Stimulated activated CD4-positive, alpha-beta T cell treated with anti-CD3 and anti-CD28 coated beads, Interleukin-2, amount 100 ng/mL, for 24 hours (primary cell): ENCODE measurements at regions not wholly inside any gene's neighbourhood (a gene's known extent, or its start where the extent isn't known, plus 50 kb on each side); places are given as distances from the start of the nearest gene placed in this dataset.

Experiments
- DNase-seq, 2 donors: peaks; one replicate each; pipeline ENCODE4 v3.0.0-alpha.2; 2020

DNA sequence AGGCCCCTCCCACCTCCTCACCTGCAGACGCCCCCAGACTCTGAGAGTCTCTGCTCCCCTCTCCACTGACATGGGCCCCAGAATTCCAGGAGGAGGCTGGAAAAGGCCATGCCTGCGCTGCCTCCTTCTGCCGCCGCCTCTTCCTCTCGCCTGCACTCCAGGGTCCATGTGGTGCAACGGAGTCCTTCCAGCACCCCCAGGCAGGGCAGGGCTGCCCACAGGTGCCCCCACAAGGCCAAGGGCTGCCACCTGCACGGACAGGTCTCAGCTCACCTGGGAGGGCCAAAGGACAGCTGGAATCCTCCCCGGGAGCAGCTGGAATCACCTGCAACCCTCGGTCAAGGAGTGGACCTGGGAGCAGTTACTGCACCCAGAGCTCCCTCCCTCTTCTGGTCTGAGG lies 194.9 kb downstream of the RBFOX3 start:
- no peak for DNase-seq

DNA sequence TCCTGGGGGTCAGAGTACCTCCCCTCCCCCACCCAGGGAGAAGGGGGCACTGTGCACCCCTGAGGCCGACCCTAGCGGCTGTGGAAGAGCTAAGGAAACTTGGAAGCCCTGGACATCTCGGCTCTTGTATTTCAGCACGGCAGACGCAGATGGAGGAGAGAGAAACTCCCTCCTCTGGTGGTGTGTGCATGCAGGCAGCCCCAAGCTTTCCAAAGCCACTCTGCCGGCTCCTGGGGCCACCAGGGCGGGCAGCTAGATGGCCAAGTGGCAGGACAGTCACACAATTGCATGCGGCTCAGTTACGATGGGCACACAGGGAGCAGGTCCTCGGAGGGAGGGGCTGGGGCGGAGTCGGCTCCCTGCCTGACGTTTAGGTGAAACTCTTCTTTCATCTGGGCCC lies 195.5 kb downstream of the RBFOX3 start:
- no peak for DNase-seq

DNA sequence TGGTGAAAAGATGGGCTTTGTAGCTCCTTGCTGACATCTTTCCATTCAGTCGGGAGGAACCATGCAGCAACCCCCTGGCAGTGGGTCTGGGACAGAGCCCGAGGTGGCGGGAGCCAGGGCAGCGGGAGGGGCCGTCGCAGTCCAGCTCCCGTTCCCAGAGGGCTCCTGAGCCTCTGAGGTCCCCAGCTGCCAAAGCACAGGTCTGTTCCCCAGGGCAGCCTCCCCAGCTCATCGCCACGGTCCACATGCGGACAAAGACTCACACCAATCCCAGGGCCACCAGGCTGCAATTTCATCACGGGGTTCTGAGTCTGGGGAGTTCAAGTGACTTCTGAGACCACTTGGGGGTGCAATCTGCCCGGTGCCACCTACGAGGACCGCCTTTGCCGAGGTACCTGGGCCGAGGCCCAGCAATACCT lies 196.0 kb downstream of the RBFOX3 start:
- DNase-seq, result no peak

DNA sequence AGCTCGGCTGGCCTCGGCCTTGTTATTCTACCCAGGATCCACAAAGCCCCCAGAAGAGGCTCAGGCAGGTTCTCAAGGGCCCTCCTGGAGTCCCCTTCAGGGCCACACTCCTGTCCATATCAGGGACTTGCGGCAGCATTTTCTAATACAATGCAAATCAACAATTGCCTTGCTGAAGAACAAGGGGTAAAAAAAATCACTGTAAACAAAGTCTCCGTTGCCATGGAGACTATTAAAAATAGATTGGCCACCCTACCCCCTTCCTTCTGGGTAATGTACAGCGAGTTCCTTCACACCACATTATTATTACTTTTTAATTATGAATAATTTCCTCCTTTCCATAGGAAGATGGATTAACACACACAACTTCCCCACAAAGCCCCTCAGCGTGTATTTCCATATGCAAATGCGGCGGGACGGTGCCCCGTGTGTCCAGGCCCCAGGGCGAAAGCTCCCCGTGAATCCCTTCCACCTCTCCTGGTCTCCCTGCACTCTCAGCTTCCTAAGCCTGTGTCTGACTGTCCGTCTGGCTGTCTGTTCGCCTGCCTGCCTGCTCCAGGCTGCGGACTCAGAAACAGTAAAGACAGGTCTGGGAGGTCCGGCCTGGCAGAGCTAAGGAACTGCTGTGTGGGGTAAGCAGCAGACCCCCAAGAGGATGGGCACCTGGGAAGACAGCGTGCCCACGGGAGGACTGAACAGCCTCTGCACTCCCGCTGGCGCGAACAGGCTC lies 196.6 kb downstream of the RBFOX3 start:
- no peak for DNase-seq

DNA sequence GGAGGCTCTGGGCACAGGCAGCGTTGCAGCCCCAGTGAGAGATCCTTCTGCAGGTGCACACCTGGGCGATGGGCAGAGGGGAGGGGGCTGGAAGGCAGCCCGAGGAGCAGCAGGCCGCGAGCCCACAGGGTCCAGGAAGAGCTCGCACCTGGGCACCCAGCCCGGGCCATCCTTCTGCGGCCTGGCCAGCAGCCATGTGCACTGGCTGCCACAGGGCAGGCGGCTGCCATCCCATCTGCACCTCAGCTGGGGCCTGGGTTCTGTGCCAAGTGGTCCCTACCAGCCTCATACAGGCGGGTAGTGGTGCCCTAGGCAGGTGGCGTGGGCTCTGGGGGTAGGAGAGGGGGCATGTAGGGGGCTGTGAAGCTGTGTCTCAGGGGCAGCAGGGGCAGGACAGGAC lies 197.2 kb downstream of the RBFOX3 start:
- no peak for DNase-seq

DNA sequence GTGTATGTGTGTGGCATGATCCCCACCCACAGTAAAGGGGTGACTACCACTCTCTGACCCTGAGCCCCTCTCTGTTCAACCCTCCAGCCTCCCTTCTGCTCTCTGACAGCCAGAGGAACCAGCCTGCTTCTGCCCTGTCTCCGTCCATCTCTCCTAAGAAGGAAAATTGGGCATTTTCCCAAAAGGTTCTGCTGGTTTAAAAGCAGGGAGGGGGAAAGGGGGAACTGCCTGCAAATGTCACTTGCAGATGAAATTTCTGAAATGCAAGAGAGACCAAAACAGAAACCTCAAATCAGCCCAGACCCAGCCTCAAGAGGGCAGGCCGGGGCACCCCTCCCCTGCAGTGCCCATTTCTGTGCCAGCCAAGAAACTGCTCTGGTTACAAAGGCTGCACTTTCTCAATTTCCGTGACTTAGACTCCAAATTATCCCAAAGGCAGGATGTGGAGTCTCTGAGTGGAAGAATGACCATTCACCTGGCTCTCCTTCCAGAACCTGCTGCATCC lies 197.9 kb downstream of the RBFOX3 start:
- no peak for DNase-seq

DNA sequence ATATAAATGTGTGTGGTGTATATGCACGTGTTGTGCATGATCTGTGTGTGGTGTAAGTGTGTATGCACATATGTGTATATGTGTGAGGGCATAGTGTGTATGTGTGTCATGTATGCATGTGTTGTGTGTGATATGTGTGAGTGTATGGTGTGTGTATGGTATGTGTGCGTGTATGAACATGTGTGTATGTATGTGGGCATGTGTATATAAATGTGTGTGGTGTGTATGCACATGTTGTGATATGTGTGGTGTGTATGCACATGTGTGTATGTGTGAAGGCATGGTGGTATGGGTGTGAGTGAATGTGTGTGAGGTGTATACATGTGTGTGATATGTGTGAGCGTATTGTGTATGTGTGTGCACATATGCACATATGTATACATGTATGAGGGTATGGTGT lies 198.7 kb downstream of the RBFOX3 start:
- DNase-seq, result no peak

DNA sequence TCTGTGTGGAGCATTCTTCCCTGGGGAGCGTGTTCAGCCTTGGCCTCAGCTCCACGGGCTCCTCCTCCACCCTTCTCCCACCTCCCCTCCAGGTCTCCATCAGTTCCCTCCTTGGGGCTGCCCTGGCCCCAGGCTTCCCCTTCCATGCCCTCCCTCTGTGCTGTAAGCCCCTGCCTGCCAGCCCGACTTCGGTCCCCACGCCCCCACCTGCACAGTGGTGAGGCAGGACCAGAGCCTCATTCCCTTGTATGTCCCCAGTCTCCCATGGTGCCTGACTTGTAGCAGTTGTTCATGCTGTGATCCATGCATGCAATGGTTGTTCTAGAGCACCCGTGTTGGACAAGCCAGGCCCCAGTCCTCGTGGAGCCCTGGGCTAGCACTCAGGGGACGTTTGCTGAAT lies 199.4 kb downstream of the RBFOX3 start:
- no peak for DNase-seq

DNA sequence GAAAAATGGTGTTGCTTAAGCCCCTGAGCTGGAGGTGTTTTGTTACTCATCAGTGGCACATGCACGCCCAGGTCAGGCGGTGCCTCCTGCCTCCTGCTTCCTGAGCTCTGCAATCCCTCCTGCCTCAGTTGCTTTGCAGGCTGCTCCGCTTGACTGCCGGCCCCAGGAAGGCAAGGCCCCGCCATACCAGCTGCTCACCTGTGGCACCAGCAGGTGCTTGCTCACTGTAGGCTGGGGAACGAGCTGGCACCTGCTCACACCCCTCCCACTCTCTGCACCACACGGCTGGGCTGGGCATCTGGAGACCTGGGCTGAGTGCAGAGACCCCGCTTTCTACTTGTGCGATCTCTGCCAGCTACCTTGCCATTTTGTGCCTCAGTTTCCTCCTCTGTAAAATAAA lies 200.2 kb downstream of the RBFOX3 start:
- no peak for DNase-seq

DNA sequence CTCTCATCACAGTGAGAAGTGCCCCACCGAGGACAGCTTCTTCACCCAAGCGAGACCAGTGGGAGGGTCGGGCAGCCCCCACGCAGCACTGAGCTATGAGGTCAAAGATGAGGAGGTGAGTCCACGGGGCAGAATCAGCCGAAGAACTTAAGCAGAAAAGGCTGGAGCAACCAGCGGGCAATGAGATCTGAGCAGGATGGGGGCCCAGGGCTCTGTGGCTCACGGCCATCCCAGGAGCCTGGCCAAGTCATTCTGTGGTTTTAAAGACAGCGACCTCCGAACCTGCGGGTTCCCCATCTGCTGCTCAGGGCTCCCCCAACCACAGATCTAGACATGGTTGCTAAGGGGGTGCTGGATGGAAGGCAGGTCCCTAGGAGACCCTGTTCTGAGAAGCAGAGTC lies 202.6 kb downstream of the RBFOX3 start:
- no peak for DNase-seq

DNA sequence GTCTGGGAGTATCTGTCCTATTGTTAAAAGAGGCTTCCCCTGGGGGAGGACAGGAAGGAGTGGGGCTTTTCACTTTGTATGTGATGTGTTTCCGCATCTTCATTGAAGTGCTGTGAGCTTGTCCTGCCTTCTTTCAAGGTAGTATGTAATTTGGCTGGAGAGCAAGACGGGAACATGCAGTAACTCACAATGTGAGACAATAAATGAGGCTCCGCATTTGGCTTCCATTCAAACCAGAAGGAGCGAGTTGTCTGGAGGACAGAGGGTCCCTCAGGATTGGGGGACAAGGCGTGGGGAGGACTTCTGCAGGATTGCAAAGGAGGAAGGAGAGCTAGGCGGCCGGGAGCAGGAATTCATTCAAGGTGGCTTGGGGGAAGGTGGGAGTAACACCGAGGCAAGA lies 203.5 kb downstream of the RBFOX3 start:
- DNase-seq, result no peak

DNA sequence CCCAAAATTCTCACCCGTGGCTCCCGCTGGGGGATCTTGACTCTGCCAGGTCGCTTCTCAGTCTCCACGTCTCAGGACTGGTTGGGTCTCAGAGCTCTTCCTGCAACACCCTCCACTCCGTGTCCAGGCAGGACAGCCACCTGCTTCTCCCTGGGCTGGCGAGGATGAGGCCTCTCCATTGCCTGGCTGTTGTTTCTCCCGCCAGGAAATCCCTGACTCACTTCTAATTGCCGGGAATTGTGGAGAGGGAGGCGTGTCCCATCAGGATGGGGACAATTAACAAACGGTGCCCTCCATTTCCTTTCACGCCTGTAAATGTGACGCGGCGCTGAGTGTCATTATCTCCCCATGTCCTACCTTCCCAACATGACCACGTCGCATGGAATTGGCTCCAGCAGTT lies 204.5 kb downstream of the RBFOX3 start:
- no peak for DNase-seq

DNA sequence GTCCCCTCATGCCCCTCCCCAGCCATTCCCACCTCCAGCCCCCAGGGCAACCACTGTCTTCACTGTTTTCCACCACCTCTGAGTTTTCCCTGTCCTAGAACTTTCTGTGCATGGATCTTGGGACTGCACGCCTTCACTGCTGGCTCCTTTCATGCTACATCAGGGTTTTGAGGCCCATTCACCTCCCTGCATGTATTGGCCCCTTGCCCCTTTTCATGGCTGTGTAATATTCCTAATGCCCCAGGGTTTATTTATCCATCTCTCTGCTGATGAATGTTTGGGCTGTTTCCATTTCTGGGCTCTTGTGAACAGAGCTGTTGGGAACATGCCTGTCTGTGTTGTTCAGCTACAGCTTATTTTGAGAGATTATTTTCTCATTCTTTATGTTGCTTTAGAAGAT lies 205.0 kb downstream of the RBFOX3 start:
- no peak for DNase-seq

DNA sequence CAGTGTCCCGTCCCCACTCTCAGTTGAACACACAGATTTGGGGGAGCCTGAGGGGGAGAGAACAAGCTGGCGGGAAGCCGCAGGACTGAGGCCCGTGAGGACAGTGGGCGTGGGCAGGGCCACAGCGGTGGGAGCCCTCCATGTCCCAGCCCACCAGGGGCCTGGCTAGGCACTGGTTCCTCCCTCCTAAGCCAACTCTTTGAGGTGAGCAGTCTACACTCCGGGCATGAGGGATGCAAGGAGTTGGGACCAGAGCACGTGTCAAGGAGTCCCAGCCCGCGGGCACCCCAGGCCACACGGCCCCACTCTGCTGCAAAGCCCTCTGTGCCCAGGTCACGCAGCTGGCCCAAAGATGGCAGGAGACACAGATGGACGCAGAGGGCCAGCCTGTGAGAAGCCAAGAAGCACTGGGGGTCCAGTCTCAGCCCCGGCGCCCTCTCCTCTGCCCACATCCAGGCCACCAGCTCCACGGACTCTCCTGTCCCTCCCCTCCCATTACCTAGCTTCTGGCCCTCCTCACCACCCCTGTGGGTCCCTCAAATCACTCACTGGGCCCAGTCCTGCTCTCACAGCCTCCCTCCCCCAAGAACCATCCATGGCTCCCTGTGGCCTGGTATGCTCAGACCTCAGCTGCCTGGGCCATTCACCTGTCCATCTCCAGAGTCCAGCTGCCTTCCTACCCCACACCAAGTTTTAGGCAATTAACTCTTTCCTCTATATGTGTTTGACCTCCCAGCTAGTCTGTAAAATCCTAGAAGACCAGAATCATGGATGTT lies 206.5 kb downstream of the RBFOX3 start:
- DNase-seq, result no peak

DNA sequence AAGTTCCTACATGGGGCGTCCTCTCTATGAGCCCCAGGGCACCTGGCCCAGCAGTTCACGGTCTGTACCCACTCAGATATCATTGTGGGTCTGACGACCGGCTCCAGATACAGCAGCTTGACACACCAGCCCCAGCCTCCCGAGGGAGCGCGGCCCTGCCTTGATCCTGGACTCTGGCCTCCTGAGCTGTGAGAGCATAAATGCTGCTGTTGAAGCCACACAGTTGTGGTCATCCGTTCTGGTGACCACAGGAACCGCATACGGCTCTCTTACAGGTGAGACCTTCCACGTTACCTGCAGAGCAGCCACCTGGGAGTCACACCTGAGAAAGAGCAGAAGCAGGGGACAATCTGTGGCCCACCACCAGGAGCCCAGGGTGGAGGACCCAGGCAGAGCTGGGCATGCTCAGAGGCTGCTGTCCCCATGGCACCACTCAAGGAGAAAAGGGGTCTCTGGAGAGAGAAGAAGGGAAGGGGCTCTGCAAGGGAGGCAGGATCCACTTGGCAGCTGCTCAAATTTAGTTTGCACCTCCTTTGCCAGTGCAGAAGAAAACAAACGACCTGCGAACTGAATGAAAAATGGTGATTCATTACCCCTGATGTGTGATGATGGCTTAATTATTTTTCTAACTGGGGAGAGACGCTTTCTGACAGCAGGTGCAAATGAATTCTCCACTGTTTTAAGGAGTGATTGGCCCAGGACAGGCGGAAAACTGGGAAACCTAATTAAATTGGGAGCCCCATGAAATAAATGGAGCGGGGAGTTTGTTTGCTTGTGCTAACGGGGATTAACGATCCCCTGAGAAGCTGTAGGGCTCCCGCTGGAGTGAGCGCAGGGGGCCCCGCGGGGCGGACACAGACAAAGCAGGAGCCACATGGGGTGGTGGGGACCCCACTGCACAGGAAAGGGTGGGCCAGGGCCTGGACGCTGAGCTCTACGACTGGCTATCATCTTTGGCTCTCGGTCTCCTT lies 208.9 kb downstream of the RBFOX3 start:
- DNase-seq, result no peak

DNA sequence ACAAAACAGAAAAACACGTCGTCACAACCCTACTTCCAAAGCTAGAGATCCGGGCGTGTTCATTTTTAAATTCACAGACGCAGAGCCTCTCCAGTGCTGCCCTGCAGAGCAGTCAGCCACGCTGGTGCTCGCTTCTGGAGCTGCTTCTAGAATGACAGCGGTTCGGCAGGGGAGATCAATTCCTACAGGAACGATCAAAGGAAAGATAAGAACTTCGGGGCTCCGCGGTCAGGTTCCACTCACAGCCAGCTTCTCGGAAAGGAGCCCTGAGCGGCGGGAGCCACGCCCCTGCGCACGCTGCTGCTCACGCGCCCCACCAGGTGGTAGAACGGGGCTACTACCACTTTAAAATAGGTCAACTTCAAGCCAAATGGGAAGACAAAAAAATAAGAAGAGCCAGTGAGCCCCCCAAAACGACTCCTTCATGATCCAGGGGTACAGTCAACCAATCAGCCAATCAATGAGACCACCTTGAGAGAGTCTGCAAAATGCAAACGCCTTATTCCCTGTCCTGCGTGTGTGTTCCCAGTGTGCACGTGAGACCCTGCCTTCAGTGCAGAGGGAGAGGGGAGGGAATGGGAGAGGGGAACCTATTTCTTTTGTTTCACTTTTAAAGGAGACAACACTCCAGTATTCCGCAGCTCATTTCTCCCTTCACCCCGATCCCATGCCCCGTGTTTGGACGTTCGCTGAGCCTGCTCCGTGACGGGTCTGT lies 209.7 kb downstream of the RBFOX3 start:
- peak; percentile 76 to 82 for DNase-seq

DNA sequence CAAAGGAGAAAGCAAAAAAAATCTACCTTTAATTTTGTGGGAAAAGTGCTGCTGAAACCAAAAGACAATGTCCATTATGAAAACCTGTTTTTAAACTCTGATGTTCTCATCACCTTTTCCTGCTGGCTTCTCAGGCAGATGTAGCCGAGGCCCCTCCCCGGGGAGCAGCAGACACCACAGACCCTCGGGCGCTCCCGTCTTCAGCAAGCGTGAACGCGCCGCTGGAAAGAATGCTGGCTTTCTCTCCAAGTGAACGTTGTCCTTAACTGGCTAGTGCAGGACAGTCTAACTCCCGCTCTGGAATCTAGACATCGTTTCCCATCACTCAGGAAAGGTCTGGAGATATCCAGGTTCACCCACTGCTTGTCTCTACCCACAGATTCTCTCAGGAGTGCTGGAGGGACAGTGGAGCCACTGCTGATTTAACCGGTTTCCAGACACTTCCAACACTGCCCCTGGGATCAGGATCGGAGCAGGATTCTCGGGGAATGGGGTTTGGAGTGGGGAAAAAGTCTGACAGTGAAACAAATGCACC lies 211.2 kb downstream of the RBFOX3 start:
- DNase-seq, result no peak

DNA sequence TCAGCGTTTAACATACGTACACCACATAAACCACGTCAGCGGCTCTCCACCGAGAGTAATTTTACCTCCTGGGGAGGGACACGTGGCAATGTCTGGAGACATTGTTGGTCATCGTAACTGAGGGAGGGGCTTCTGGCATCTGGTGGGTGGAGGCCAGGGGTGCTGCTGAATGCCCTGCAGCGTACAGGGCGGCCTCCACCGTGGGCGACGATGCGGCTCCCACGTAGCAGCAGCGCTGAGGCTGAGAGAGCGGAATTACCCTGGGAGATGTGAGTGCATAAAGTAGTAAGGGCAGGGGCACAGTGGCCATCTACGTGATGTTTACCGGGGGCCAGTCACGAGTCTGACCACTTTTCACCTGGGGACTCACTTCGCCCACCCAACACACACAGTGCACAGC lies 212.4 kb downstream of the RBFOX3 start:
- no peak for DNase-seq

DNA sequence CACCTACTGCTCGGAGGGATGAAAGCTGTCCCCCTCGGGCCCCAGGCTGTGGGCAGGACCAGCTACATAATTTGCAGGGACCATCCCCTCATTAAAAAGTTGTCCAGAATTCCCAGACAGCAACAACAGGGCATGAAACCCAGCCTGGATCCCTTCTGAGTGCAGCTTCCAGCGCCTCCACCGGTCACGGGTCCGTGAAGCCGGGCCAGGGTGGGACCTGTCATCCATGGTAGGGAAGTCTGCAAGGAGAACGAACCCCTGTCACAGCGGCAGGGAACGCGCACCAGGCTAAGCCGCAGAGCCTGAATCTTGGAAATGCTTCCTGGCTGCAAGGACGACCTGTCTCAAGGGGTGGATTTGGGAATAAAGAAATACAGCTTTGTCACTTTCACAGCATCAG lies 214.2 kb downstream of the RBFOX3 start:
- DNase-seq, result no peak

DNA sequence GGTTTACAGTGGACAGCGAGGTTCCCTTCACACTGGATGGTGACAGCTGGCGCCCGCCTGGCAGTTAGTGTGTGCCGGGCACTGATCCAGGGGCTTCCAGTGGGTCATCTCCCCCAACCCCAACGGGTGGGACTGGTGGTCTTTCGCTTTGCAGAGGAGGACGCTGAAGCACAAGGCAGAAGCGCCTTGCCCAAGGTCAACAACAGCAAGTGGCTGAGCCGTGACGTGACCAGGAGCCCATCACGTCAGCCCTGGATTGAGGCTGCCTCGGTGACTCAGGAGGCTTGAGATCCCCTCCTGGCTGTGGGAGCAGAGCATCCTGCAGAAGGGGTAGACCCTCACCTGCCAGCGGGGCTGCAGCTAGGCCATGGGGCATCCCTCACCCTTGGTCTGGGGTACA lies 215.3 kb downstream of the RBFOX3 start:
- DNase-seq, result no peak

DNA sequence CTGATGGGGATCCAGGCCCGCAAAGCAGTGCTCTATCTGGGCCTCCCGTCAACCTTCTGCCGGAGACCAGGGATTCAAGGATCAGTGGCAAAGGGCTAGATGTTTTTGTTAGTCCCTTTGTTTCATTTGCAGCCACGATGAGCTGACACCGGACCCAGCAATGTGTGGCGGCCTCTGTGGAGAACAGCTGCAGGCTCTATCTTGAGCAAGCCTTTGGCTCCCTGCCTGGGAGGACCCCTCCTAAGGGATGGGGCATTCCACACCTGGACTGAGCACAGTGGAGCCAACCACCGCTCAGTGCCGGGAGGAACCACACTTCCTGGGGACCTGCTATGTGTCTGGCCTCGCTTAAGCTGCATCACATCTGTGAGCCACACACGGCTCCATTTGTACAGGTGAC lies 215.8 kb downstream of the RBFOX3 start:
- no peak for DNase-seq

DNA sequence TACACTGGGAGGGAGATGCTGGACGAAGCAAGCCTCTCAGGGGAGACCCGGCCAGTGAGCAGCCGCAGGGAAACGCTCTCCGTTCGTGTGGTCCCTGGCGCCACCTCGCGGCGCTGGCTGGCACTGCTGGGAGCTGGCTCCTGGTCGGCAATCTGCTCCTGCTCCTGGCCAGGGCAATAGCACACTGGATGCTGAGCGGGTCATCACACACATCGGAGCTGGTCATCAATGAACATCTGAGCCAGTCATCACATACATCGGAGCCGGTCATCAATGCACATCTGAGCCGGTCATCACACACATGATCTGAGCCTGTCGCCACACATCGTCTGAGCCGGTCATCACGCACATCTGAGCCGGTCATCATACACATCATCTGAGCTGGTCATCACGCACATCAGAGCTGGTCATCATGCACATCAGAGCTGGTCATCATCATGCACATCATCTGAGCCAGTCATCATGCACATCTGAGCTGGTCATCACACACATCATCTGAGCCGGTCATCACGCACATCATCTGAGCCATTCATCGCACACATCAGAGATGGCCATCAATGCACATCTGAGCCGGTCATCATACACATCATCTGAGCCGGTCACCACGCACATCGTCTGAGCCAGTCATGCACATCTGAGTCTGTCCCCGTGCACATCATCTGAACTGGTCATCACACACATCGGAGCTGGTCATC lies 217.3 kb downstream of the RBFOX3 start:
- peak; percentile 81 to 85 for DNase-seq
